HEK293T (cell line): ENCODE measurements at regions not wholly inside any gene's neighbourhood (a gene's known extent, or its start where the extent isn't known, plus 50 kb on each side); places are given as distances from the start of the nearest gene placed in this dataset.

Experiments
- CTCF ChIA-PET: fragments of 350-600 bp; formaldehyde crosslinking; extraction: SDS; loops from one replicate; lab custom pipeline; 2021; ENCODE audit warnings: antibody characterized with exemption, inconsistent platforms; lab: Yijun Ruan, JAX
- POLR2A ChIA-PET: fragments of 350-600 bp; formaldehyde crosslinking; extraction: SDS; loops from one replicate; lab custom pipeline; 2020; ENCODE audit warnings: antibody characterized with exemption, inconsistent platforms; lab: Yijun Ruan, JAX
- DNase-seq: peaks from one replicate; pipeline ENCODE4 v3.0.0; 2012; ENCODE audit warnings: mixed read lengths; ENCODE audit errors: extremely low spot score
- ARNT ChIP-seq: fragments of 450-650 bp; IDR thresholded peaks from 2 replicates; pipeline ENCODE4 v1.6.1; 2017; ENCODE audit warnings: mild to moderate bottlenecking
- BHLHE40 ChIP-seq: fragments of 450-650 bp; IDR thresholded peaks from 2 replicates; pipeline ENCODE4 v1.6.1; 2016; ENCODE audit warnings: mild to moderate bottlenecking, moderate library complexity, borderline replicate concordance
- CTBP1 ChIP-seq: fragments of 450-650 bp; IDR thresholded peaks from 2 replicates; pipeline ENCODE4 v1.6.1; 2016; ENCODE audit warnings: borderline replicate concordance
- ELF4 ChIP-seq: fragments of 450-650 bp; IDR thresholded peaks from 2 replicates; pipeline ENCODE4 v1.6.1; 2017; ENCODE audit warnings: antibody characterized with exemption
- FOXA1 ChIP-seq: fragments of 450-650 bp; IDR thresholded peaks from 2 replicates; pipeline ENCODE4 v1.6.1; 2016; ENCODE audit warnings: mild to moderate bottlenecking
- FOXK2 ChIP-seq: fragments of 450-650 bp; IDR thresholded peaks from 2 replicates; pipeline ENCODE4 v1.6.1; 2016; ENCODE audit warnings: mild to moderate bottlenecking
- FOXM1 ChIP-seq: fragments of 450-650 bp; IDR thresholded peaks from 2 replicates; pipeline ENCODE4 v1.6.1; 2017; ENCODE audit warnings: mild to moderate bottlenecking, borderline replicate concordance
- HDGF ChIP-seq: fragments of 450-650 bp; IDR thresholded peaks from 2 replicates; pipeline ENCODE4 v1.6.1; 2017; ENCODE audit warnings: antibody characterized with exemption, borderline replicate concordance
- L3MBTL2 ChIP-seq: fragments of 450-650 bp; conservative IDR thresholded peaks from 2 replicates; pipeline ENCODE4 v1.6.1; 2016; ENCODE audit warnings: mild to moderate bottlenecking
- LEF1 ChIP-seq: fragments of 450-650 bp; IDR thresholded peaks from 2 replicates; pipeline ENCODE4 v1.6.1; 2017; ENCODE audit warnings: mild to moderate bottlenecking, borderline replicate concordance
- NFRKB ChIP-seq: fragments of 450-650 bp; IDR thresholded peaks from 2 replicates; pipeline ENCODE4 v1.6.1; 2016; ENCODE audit warnings: mild to moderate bottlenecking, moderate library complexity
- SP1 ChIP-seq: fragments of 450-650 bp; IDR thresholded peaks from 2 replicates; pipeline ENCODE4 v1.6.1; 2017
- SUZ12 ChIP-seq: fragments of 450-650 bp; IDR thresholded peaks from 2 replicates; pipeline ENCODE4 v1.6.1; 2016; ENCODE audit warnings: mild to moderate bottlenecking
- TARDBP ChIP-seq: fragments of 450-650 bp; IDR thresholded peaks from 2 replicates; pipeline ENCODE4 v1.6.1; 2016
- ZNF384 ChIP-seq: fragments of 450-650 bp; IDR thresholded peaks from 2 replicates; pipeline ENCODE4 v1.6.1; 2016
- TF ChIP-seq, protein P1 (sequence below): fragments of 450-650 bp; IDR thresholded peaks from 2 replicates; pipeline ENCODE4 v1.6.1; 2016

DNA sequence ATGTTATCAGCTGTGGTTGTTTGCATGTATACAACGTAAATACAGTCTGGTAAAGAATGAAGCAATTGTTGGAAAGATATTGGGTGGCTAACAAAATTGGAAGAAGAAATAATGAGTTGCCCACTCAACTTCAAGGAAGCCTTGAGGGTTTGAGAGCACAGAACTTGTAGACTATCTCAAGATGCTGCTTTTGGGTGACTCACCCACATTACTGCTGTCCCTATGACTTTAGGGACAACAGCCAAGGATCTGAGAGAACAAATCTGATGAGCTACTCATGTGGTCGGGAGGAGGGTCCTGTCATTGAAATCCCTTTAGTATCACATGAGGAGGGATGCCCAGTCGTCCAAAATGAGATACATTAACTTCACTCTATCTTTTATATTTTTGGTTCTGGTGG lies 261.8 kb downstream of the GAS1 start:
- CTCF ChIA-PET: no interaction called here

DNA sequence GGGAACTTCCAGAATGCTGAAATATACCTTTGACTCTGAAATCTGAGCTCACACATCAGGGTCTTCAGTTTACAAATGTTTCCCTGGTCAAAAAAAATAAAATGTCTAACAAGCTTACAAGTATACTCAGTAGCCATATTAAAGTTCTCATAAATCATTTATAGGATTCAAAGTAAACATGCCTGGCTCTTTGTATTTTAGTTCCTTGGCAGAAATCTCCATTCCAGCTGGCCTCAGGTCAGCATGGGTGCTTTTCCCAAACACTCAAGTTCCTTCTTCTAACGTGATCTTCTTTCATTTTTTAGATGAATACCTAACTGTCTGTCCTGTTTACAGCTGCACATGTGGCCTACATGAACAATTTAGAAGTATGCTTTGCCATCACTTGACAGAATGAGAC lies 263.2 kb downstream of the GAS1 start:
- DNase-seq: no peak
- ChIA-PET CTCF (no interaction called here), POLR2A (no interaction called here)
- TF ChIP-seq ELF4: no peak
- no peak for TF ChIP-seq BHLHE40
- TF ChIP-seq FOXA1: no peak
- TF ChIP-seq FOXK2: no peak
- no peak for TF ChIP-seq CTBP1
- no peak for TF ChIP-seq L3MBTL2
- TF ChIP-seq, protein P1, sequence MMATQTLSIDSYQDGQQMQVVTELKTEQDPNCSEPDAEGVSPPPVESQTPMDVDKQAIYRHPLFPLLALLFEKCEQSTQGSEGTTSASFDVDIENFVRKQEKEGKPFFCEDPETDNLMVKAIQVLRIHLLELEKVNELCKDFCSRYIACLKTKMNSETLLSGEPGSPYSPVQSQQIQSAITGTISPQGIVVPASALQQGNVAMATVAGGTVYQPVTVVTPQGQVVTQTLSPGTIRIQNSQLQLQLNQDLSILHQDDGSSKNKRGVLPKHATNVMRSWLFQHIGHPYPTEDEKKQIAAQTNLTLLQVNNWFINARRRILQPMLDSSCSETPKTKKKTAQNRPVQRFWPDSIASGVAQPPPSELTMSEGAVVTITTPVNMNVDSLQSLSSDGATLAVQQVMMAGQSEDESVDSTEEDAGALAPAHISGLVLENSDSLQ: peak; percentile 12; the same call in 1 of the 2 replicates
- TF ChIP-seq NFRKB: no peak

More for the DNA sequence above, 261.8 kb downstream of the GAS1 start:
- POLR2A ChIA-PET: no interaction called here
- no peak for TF ChIP-seq TARDBP
- no peak for TF ChIP-seq SUZ12
- no peak for TF ChIP-seq L3MBTL2
- no peak for DNase-seq

DNA sequence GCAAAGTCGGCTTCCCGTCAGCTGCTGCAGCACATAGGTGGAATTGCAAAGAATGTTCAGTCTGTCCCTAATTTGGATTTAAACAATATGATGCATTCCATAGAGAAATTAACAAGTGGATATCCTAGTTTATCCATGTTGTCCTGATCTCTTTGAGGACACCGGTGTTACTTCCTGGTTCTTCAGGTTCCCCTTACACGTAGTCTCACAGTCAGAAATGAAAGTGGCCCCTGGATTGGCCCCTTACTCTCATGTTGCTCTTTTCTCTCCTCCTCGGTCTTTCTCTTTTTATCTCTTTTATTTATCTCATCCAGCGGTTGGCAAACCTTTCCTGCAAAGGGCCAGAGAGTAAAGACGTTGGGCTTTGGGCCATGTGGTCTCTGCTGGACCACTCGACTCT lies 265.1 kb downstream of the GAS1 start:
- CTCF ChIA-PET: no interaction called here
- POLR2A ChIA-PET: no interaction called here
- no peak for DNase-seq
- TF ChIP-seq TARDBP (no peak), FOXK2 (no peak), NFRKB (no peak), LEF1 (no peak), FOXM1 (no peak), L3MBTL2 (no peak), CTBP1 (no peak), ZNF384 (no peak)
- TF ChIP-seq, protein P1: no peak

DNA sequence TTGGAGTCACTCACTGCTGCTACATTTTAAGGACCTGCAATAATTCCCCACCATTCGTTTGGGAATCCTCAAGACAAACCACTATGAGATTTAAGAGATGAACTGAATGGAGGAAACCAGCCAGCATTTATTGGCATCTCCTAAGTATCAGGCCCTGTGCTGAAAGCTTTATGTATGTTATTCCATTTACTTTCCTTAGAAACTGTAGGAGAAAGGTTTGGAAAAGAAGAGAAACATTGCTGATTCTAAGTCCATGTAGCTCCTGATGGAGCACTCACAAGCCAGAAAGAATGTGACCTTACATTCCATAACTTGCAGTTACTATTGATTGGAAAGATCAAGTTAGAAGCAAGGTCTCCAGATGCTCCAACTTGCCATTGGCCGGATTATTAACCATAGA lies 267.4 kb downstream of the GAS1 start:
- TF ChIP-seq FOXM1 (no peak), HDGF (no peak)
- TF ChIP-seq, protein P1: no peak
- CTCF ChIA-PET: no interaction called here
- no peak for DNase-seq
- POLR2A ChIA-PET: no interaction called here

DNA sequence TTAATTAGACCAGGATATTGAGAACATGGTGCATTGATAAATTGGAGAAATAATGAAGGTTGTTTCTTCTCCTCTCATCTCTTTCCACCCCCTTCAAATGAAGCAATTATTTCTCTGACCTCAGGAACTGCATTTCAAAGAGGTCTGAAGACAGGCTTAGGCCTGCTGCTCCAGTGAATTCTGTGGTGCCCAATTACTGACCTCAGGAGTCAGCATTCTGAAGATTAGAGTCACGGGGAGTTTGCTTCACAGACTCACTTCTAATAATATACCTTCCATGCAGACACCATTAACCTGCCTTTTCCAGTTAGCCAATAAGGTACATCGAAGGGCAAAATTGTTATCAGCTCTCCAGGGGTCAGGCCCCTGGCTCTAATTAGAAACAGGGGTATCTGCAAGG lies 270.9 kb downstream of the GAS1 start:
- CTCF ChIA-PET: no interaction called here
- no peak for TF ChIP-seq FOXA1
- POLR2A ChIA-PET: no interaction called here
- DNase-seq: no peak

DNA sequence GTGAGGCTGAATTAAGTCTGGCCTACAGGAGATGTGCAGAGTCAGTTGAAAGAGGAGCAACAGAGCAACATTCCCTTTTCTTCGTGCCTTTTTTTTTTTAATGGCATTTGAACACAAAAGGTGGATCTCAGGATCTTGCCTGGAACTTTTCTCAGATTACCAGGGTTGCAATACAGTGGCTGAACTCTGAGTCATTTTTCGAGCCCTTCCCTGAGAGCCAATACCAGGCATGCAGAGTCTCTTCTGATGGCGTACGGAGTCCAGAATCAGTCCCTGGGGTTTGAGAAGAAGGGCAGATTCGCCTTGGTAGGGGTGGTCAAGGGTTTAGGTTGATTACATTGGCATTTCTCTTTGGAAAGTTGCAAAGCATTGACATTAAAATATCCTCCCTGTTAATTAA lies 271.5 kb downstream of the GAS1 start:
- ChIA-PET POLR2A (no interaction called here), CTCF (no interaction called here)
- no peak for DNase-seq
- no peak for TF ChIP-seq FOXK2
- TF ChIP-seq ZNF384: no peak
- no peak for TF ChIP-seq LEF1
- TF ChIP-seq BHLHE40: no peak
- TF ChIP-seq, protein P1: no peak
- no peak for TF ChIP-seq FOXA1
- TF ChIP-seq ARNT: no peak
- no peak for TF ChIP-seq NFRKB
- TF ChIP-seq HDGF: no peak
- no peak for TF ChIP-seq CTBP1
- no peak for TF ChIP-seq SP1
- TF ChIP-seq TARDBP: no peak
- no peak for TF ChIP-seq FOXM1
- no peak for TF ChIP-seq ELF4
- no peak for TF ChIP-seq L3MBTL2
- no peak for TF ChIP-seq SUZ12

DNA sequence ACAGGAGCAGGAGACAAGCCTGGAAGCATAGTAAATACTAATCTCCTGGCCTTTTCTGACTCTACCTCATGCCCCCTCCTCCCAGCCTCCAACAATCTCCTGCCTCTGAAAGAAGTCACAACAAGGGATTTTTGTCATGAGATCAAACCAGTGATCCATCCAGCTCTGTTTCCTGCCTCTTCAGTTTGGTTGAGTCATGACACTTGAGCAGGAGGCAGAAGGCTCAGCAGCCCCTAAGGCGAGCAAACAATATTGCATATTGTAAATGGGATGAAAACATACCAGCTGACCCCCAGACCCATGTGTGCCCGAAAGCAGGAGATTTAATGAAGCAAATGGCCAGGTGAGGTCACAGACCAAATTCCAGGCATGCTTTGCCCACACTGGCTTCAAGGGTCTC lies 272.8 kb downstream of the GAS1 start:
- ChIA-PET CTCF (no interaction called here), POLR2A (no interaction called here)
- no peak for DNase-seq
- no peak for TF ChIP-seq ARNT
- TF ChIP-seq SP1: no peak
- TF ChIP-seq SUZ12: no peak
- no peak for TF ChIP-seq HDGF
- no peak for TF ChIP-seq BHLHE40
- no peak for TF ChIP-seq FOXA1
- no peak for TF ChIP-seq CTBP1
- TF ChIP-seq, protein P1: no peak
- TF ChIP-seq ELF4: no peak
- no peak for TF ChIP-seq L3MBTL2
- TF ChIP-seq ZNF384: no peak
- no peak for TF ChIP-seq NFRKB
- TF ChIP-seq FOXK2: no peak
- TF ChIP-seq LEF1: no peak
- no peak for TF ChIP-seq TARDBP
- TF ChIP-seq FOXM1: no peak
